Caco-2 (cell line): ENCODE measurements at regions not wholly inside any gene's neighbourhood (a gene's known extent, or its start where the extent isn't known, plus 50 kb on each side); places are given as distances from the start of the nearest gene placed in this dataset.

ENCODE experiments used
- BruUV-seq: library from RNA; stranded (reverse); fragments of 400-500 nt; replicated peaks from 2 replicates; lab custom pipeline; 2021; lab: Mats Ljungman, UMichigan
- CTCF ChIA-PET: fragments of 300-600 bp; sonication (Branson Sonifier 250); formaldehyde crosslinking; loops from one replicate; lab custom pipeline; 2022; ENCODE audit warnings: antibody characterized with exemption; lab: Charles Lee
- POLR2A ChIA-PET: fragments of 300-600 bp; sonication (Branson Sonifier 250); formaldehyde crosslinking; loops from one replicate; lab custom pipeline; 2022; ENCODE audit warnings: antibody characterized with exemption; lab: Charles Lee
- DNase-seq, 2 experiments: peaks; one replicate each; pipeline versions ENCODE4 v3.0.0 to v3.0.0-alpha.2; 2020 to 2022
- H3K27me3 ChIP-seq: replicated peaks from 2 replicates; pipeline ENCODE4 v1.6.0; 2011; ENCODE audit warnings: low read length; ENCODE audit not compliant: control insufficient read depth, insufficient read depth
- H3K36me3 ChIP-seq: 2 replicates; pipeline ENCODE4 v1.5.1; 2011; ENCODE audit warnings: low read length; ENCODE audit not compliant: control insufficient read depth, insufficient read depth
- H3K4me1 ChIP-seq: fragments of 250-450 bp; sonication (Bioruptor Pico); 2 replicates; pipeline ENCODE4 v1.5.1; 2020; ENCODE audit warnings: mild to moderate bottlenecking
- H3K4me3 ChIP-seq: 2 replicates; pipeline ENCODE4 v1.5.1; 2011; ENCODE audit warnings: low read depth, mild to moderate bottlenecking, control low read depth, low read length
- H3K9me3 ChIP-seq: fragments of 250-450 bp; sonication (Bioruptor Pico); 2 replicates; pipeline ENCODE4 v1.5.1; 2020; ENCODE audit warnings: mild to moderate bottlenecking, moderate library complexity
- H3K27ac Mint-ChIP-seq: one replicate; pipeline ENCODE4 v1.8.0; 2022; ENCODE audit warnings: mixed read lengths; ENCODE audit not compliant: unreplicated experiment
- H3K27me3 Mint-ChIP-seq: one replicate; pipeline ENCODE4 v1.8.0; 2022; ENCODE audit warnings: mixed read lengths; ENCODE audit not compliant: insufficient read depth, unreplicated experiment
- H3K36me3 Mint-ChIP-seq: one replicate; pipeline ENCODE4 v1.8.0; 2022; ENCODE audit warnings: mild to moderate bottlenecking, mixed read lengths; ENCODE audit not compliant: insufficient read depth, unreplicated experiment
- H3K4me1 Mint-ChIP-seq: one replicate; pipeline ENCODE4 v1.8.0; 2022; ENCODE audit warnings: low read depth, mixed read lengths; ENCODE audit not compliant: unreplicated experiment
- H3K4me3 Mint-ChIP-seq: one replicate; pipeline ENCODE4 v1.8.0; 2022; ENCODE audit warnings: mild to moderate bottlenecking, moderate library complexity, mixed read lengths; ENCODE audit not compliant: unreplicated experiment
- H3K9me3 Mint-ChIP-seq: one replicate; pipeline ENCODE4 v1.8.0; 2022; ENCODE audit warnings: mixed read lengths; ENCODE audit not compliant: unreplicated experiment
- CTCF ChIP-seq, 2 experiments: fragments of 200-600 bp in 1 of 2; IDR thresholded peaks; 1 replicate in 1 of 2; 2 replicates in 1 of 2; pipeline versions ENCODE4 v1.5.1 to v1.8.0; 2011 to 2022; ENCODE audit warnings: antibody characterized with exemption in 1 of 2, control low read depth in 1 of 2, inconsistent platforms in 1 of 2, low read depth in 1 of 2, low read length in 1 of 2, mild to moderate bottlenecking in 1 of 2, moderate library complexity in 1 of 2; ENCODE audit not compliant: insufficient read depth in 1 of 2, severe bottlenecking in 1 of 2, unreplicated experiment in 1 of 2
- intact Hi-C: fragments of 100-400 bp; cut with micrococcal nuclease; formaldehyde crosslinking; loops from one replicate; pipeline ENCODE4 v1.10.0; 2022; ENCODE audit not compliant: unreplicated experiment

GRCh38 chr2:114248648-114249047 lies 193.8 kb upstream of the DPP10 start:
- Histone ChIP-seq H3K9me3 (no peaks in the 10 kb centered on the region), H3K27me3 (no peaks in the 10 kb centered on the region), H3K4me3 (no peak overlapping the region), H3K4me1 (no peaks in the 10 kb centered on the region), H3K36me3 (no peaks in the 10 kb centered on the region)
- ChIA-PET CTCF (no interaction called here), POLR2A (no interaction called here)
- DNase-seq = no peak
- intact Hi-C loops = no loop called here
- Mint-ChIP-seq H3K4me3 (no peak overlapping the region), H3K4me1 (no peaks in the 10 kb centered on the region), H3K36me3 (no peaks in the 10 kb centered on the region), H3K27me3 (no peaks in the 10 kb centered on the region), H3K27ac (no peak overlapping the region), H3K9me3 (no peaks in the 10 kb centered on the region)
- TF ChIP-seq CTCF (IDR thresholded peaks at IDR 0.05; ENCODE audit: insufficient read depth in 1 of 2, low read depth in 1 of 2, low read length in 1 of 2, severe bottlenecking in 1 of 2, unreplicated experiment in 1 of 2) = no peak
- no TSS peak for BruUV-seq

GRCh38 chr2:114252713-114253112 lies 189.7 kb upstream of the DPP10 start:
- Mint-ChIP-seq H3K27ac (no peak overlapping the region), H3K36me3 (no peaks in the 10 kb centered on the region), H3K27me3 (peaks cover 3% of the 10 kb centered on the region), H3K4me3 (no peak overlapping the region), H3K4me1 (no peaks in the 10 kb centered on the region), H3K9me3 (no peaks in the 10 kb centered on the region)
- BruUV-seq = no TSS peak
- ChIA-PET CTCF (no interaction called here), POLR2A (no interaction called here)
- DNase-seq = no peak
- H3K9me3 ChIP-seq = no peaks in the 10 kb centered on the region
- H3K4me3 ChIP-seq = no peak overlapping the region
- TF ChIP-seq CTCF (IDR thresholded peaks at IDR 0.05; ENCODE audit: insufficient read depth in 1 of 2, low read depth in 1 of 2, low read length in 1 of 2, severe bottlenecking in 1 of 2, unreplicated experiment in 1 of 2) = no peak
- intact Hi-C loops = no loop called here
- no peaks in the 10 kb centered on the region for H3K27me3 ChIP-seq
- H3K4me1 ChIP-seq = no peaks in the 10 kb centered on the region
- H3K36me3 ChIP-seq = no peaks in the 10 kb centered on the region

- H3K36me3 ChIP-seq = no peaks in the 10 kb centered on the region
- Mint-ChIP-seq H3K4me3 (no peak overlapping the region), H3K27ac (no peak overlapping the region), H3K9me3 (no peaks in the 10 kb centered on the region), H3K36me3 (no peaks in the 10 kb centered on the region), H3K27me3 (peaks cover 3% of the 10 kb centered on the region), H3K4me1 (no peaks in the 10 kb centered on the region)
- H3K27me3 ChIP-seq = no peaks in the 10 kb centered on the region
- intact Hi-C loops = no loop called here
- BruUV-seq = no TSS peak
- ChIA-PET POLR2A (no interaction called here), CTCF (no interaction called here)
- H3K4me3 ChIP-seq = no peak overlapping the region
- H3K4me1 ChIP-seq = no peaks in the 10 kb centered on the region
- no peak for DNase-seq
- no peaks in the 10 kb centered on the region for H3K9me3 ChIP-seq
- TF ChIP-seq CTCF (IDR thresholded peaks at IDR 0.05; ENCODE audit: insufficient read depth in 1 of 2, low read depth in 1 of 2, low read length in 1 of 2, severe bottlenecking in 1 of 2, unreplicated experiment in 1 of 2) = no peak
These were observed 187.6 kb upstream of the DPP10 start for GRCh38 chr2:114254875-114255274.
